ENCODE measurements at regions not wholly inside any gene's neighbourhood (a gene's known extent, or its start where the extent isn't known, plus 50 kb on each side); places are given as distances from the start of the nearest gene placed in this dataset.

DNA sequence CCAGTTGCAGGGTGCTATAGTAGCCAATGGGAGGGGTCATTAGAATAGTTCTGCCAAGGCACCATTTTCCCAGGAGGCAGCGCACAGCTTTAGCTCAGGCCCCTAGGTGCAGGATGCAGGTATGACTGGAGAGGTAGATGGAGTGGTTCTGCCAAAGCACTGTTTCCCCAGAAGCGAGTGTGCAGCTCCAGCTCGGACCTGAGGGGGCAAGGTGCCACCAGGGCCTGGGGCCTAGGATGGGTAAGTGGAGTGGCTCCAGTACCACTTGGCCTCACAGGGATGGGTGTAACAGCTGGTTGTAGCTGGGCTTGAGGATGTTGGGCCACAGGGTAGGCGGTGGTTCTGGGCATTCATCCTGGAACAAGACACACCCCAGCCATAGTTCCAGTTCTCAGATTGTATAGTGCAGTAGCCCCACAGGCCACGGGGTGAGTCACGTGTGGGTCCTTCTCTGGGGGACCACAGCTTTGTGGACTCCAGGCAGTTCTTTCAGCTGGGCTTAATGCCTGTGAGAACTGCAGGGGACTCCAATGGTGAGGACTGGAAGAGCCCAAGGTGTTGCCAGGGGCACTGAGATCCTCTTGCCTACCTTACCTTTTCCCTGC lies 185.5 kb upstream of the ANKH start:
- H3K27me3 ChIP-seq (replicated peaks in 1 of 4; ENCODE audit: control insufficient read depth in 3 of 4, extremely low read depth in 1 of 4, insufficient read depth in 3 of 4, low read length in 3 of 4), result no peaks in the 10 kb centered on the region
- no peak for FAIRE-seq
- no peaks in the 10 kb centered on the region for H3K4me1 ChIP-seq (replicated peaks in 1 of 4; ENCODE audit: control insufficient read depth in 3 of 4, insufficient read depth in 4 of 4, low read length in 3 of 4)
- no peaks in the 10 kb centered on the region for H3K36me3 ChIP-seq (ENCODE audit: control insufficient read depth in 2 of 4, insufficient read depth in 4 of 4, low read length in 3 of 4)
- H4K5ac ChIP-seq (ENCODE audit: insufficient read length, low read depth, low read length), result no peak overlapping the region
- no peaks in the 10 kb centered on the region for H3K23me2 ChIP-seq (ENCODE audit: low read depth, low read length)
- DNase-seq (ENCODE audit: low read depth in 1 of 2, low spot score in 2 of 2), result no peak
- H3K4me3 ChIP-seq (ENCODE audit: extremely low read depth in 1 of 4, insufficient read depth in 2 of 4, low read depth in 3 of 4, low read length in 4 of 4), result no peak overlapping the region
- H2AFZ ChIP-seq (ENCODE audit: low read length), result no peak overlapping the region
- H3K56ac ChIP-seq (replicated peaks; ENCODE audit: insufficient read length, low read depth, low read length), result no peak overlapping the region
- no peaks in the 10 kb centered on the region for H3K79me2 ChIP-seq (ENCODE audit: control insufficient read depth in 1 of 2, insufficient read depth in 2 of 2, low read length in 2 of 2)
- no peak overlapping the region for H4K91ac ChIP-seq (replicated peaks; ENCODE audit: insufficient read length, low read length)
- H2AK5ac ChIP-seq (ENCODE audit: low read depth, low read length), result no peak overlapping the region
- no peak overlapping the region for H2BK120ac ChIP-seq (replicated peaks; ENCODE audit: low read depth, low read length)
- H3K79me1 ChIP-seq (ENCODE audit: low read depth, low read length), result no peaks in the 10 kb centered on the region
- no peak overlapping the region for H3K23ac ChIP-seq (ENCODE audit: insufficient read length)
- ChIA-PET CTCF (ENCODE audit: partially characterized antibody) (interaction anchor here (1.1 kb wide), 1 partner anchor 20 kb away, joined by 4 read pairs; no protein-coding TSS in a partner anchor), POLR2A (ENCODE audit: partially characterized antibody) (no interaction called here)
- no peak overlapping the region for H3K27ac ChIP-seq (ENCODE audit: low read depth, low read length)
- H3K9me3 ChIP-seq (ENCODE audit: insufficient read depth in 2 of 2, low read depth in 1 of 2, low read length in 1 of 2), result no peaks in the 10 kb centered on the region
- 92% methylated on average over 6 of the region's 6 CpGs; no CpG with 5 or more reads in 1 of the 2 experiments for WGBS, 2 experiments (ENCODE audit: extremely low coverage in 1 of 2, insufficient coverage in 1 of 2, insufficient read length in 1 of 2, insufficient replicate concordance in 2 of 2, low coverage in 1 of 2, low lambda C conversion rate in 2 of 2, missing lambda C conversion rate in 1 of 2)
- TF ChIP-seq PHF8 (conservative IDR thresholded peaks at IDR 0.05; ENCODE audit: low read depth, low read length), result no peak
- TF ChIP-seq HDAC2 (IDR thresholded peaks at IDR 0.05; ENCODE audit: borderline replicate concordance in 1 of 2, low read depth in 2 of 2, low read length in 2 of 2), result no peak
- no peak for TF ChIP-seq TAF1 (IDR thresholded peaks at IDR 0.05; ENCODE audit: low read depth, low read length)
- TF ChIP-seq CBX5 (IDR thresholded peaks at IDR 0.05; ENCODE audit: low read depth, low read length), result no peak
- no peak for TF ChIP-seq ASH2L (IDR thresholded peaks at IDR 0.05; ENCODE audit: low read length)
- no peak for TF ChIP-seq SP4 (IDR thresholded peaks at IDR 0.05; ENCODE audit: low read length)
- TF ChIP-seq TAF7 (optimal IDR thresholded peaks at IDR 0.05; ENCODE audit: borderline replicate concordance, low read depth, low read length), result no peak
- TF ChIP-seq SIX5 (IDR thresholded peaks at IDR 0.05; ENCODE audit: low read depth, low read length), result no peak
- TF ChIP-seq JUN (IDR thresholded peaks at IDR 0.05; ENCODE audit: low read depth, low read length), result no peak
- TF ChIP-seq SIN3A (conservative IDR thresholded peaks at IDR 0.05 in 1 of 2, IDR thresholded peaks at IDR 0.05 in 1 of 2; ENCODE audit: low read depth in 1 of 2, low read length in 2 of 2), result no peak
- no peak for TF ChIP-seq SIRT6 (IDR thresholded peaks at IDR 0.05; ENCODE audit: low read length)
- no peak overlapping the region for H2BK15ac ChIP-seq (ENCODE audit: low read length)
- H2BK5ac ChIP-seq (ENCODE audit: low read depth, low read length), result no peak overlapping the region
- H3K4me2 ChIP-seq (ENCODE audit: insufficient read depth in 1 of 2, low read depth in 2 of 2, low read length in 2 of 2), result no peak overlapping the region
- no peak overlapping the region for H3K4ac ChIP-seq (replicated peaks; ENCODE audit: insufficient read length, low read depth, low read length)
- H3K14ac ChIP-seq (ENCODE audit: insufficient read length), result no peak overlapping the region
- no peaks in the 10 kb centered on the region for H4K20me1 ChIP-seq (replicated peaks in 1 of 2; ENCODE audit: control insufficient read depth in 1 of 2, insufficient read depth in 2 of 2, low read length in 2 of 2)
- no peak overlapping the region for H4K8ac ChIP-seq (ENCODE audit: extremely low read depth, insufficient read depth, low read length)
- H2BK12ac ChIP-seq (ENCODE audit: low read depth, low read length), result no peak overlapping the region
- no peak overlapping the region for H3K9ac ChIP-seq (replicated peaks in 1 of 4; ENCODE audit: extremely low read depth in 1 of 4, low read depth in 3 of 4, low read length in 3 of 4)
- no peak overlapping the region for H3K18ac ChIP-seq (ENCODE audit: extremely low read depth, low read length)
- H2BK20ac ChIP-seq (ENCODE audit: low read length), result no peak overlapping the region

All from H1 (cell line).